HCT116 (cell line): ENCODE measurements at regions not wholly inside any gene's neighbourhood (a gene's known extent, or its start where the extent isn't known, plus 50 kb on each side); places are given as distances from the start of the nearest gene placed in this dataset.

ENCODE experiments used
- ATAC-seq: fragments of 200-7000 bp; cut with Tn5 transposase; 2 replicates; pipeline ENCODE4 v1.9.1; 2020; ENCODE audit warnings: mild to moderate bottlenecking, moderate library complexity
- BruUV-seq: library from RNA; stranded (reverse); fragments of 400-500 nt; replicated peaks from 2 replicates; lab custom pipeline; 2021; lab: Mats Ljungman, UMichigan
- CTCF ChIA-PET: fragments of 300-600 bp; sonication (Branson Sonifier 250); formaldehyde crosslinking; loops from one replicate; lab custom pipeline; 2021; ENCODE audit warnings: antibody characterized with exemption; lab: Charles Lee
- POLR2A ChIA-PET: fragments of 300-600, 350-600 bp; sonication (Branson Sonifier 250); formaldehyde crosslinking; loops from one replicate; lab custom pipeline; 2021; ENCODE audit warnings: antibody characterized with exemption; lab: Charles Lee
- RAD21 ChIA-PET, 2 experiments: fragments of 300-600 bp; sonication (Branson Sonifier 250); formaldehyde crosslinking; loops; one replicate each; lab custom pipeline; 2023; ENCODE audit warnings: low total read pairs in 2 of 2; ENCODE audit not compliant: uncharacterized antibody in 2 of 2, unreplicated experiment in 2 of 2, low non-redundant PET in 1 of 2; lab: Charles Lee
- DNase-seq: peaks from one replicate; pipeline ENCODE4 v3.0.0-alpha.2; 2010; ENCODE audit warnings: low read depth, low spot score
- H2AFZ ChIP-seq: fragments of 200-600 bp; shearing (Covaris generic), sonication (generic); 2 replicates; pipeline ENCODE4 v1.6.1; 2017; ENCODE audit warnings: low read depth, mixed run types, mixed read lengths, antibody characterized with exemption, low read length; ENCODE audit not compliant: poor library complexity, severe bottlenecking
- H3K27ac ChIP-seq: 2 replicates; pipeline ENCODE4 v1.5.1; 2012; ENCODE audit warnings: low read depth, low read length
- H3K27me3 ChIP-seq: fragments of 200-600 bp; sonication (generic); 2 replicates; pipeline ENCODE4 v1.6.1; 2016; ENCODE audit warnings: mixed run types, low read length, mixed read lengths; ENCODE audit not compliant: insufficient read depth
- H3K36me3 ChIP-seq, 2 experiments: fragments of 200-500 bp in 1 of 2; fragments of 200-600 bp in 1 of 2; sonication (Bioruptor generic) in 1 of 2; sonication (generic) in 1 of 2; 2 replicates each; pipeline versions ENCODE4 v1.5.1 to v1.6.1; 2014 to 2016; ENCODE audit warnings: low read length in 2 of 2, inconsistent platforms in 1 of 2, mixed read lengths in 1 of 2, mixed run types in 1 of 2; ENCODE audit not compliant: insufficient read depth in 2 of 2, control insufficient read depth in 1 of 2
- H3K4me1 ChIP-seq, 2 experiments: fragments of 200-600 bp in 1 of 2; sonication (generic) in 1 of 2; 2 replicates each; pipeline versions ENCODE4 v1.5.1 to v1.6.1; 2012 to 2017; ENCODE audit warnings: low read length in 2 of 2, inconsistent platforms in 1 of 2, mild to moderate bottlenecking in 1 of 2, mixed read lengths in 1 of 2, mixed run types in 1 of 2, moderate library complexity in 1 of 2; ENCODE audit not compliant: insufficient read depth in 2 of 2, control insufficient read depth in 1 of 2
- H3K4me2 ChIP-seq: fragments of 200-600 bp; sonication (generic); 2 replicates; pipeline ENCODE4 v1.6.1; 2017; ENCODE audit warnings: mixed run types, low read length, mixed read lengths
- H3K4me3 ChIP-seq, 2 experiments: fragments of 200-600 bp in 1 of 2; sonication (generic) in 1 of 2; replicated peaks in 1 of 2; 2 replicates each; pipeline ENCODE4 v1.5.1; 2011 to 2016; ENCODE audit warnings: low read length in 2 of 2, control low read depth in 1 of 2, low read depth in 1 of 2, mild to moderate bottlenecking in 1 of 2, mixed read lengths in 1 of 2, mixed run types in 1 of 2
- H3K79me2 ChIP-seq: fragments of 200-600 bp; sonication (generic); 2 replicates; pipeline ENCODE4 v1.6.1; 2017; ENCODE audit warnings: mild to moderate bottlenecking, mixed run types, low read length, moderate library complexity, mixed read lengths; ENCODE audit not compliant: insufficient read depth
- H3K9ac ChIP-seq: fragments of 200-600 bp; sonication (generic); 2 replicates; pipeline ENCODE4 v1.6.1; 2016; ENCODE audit warnings: low read length, mixed read lengths
- H3K9me2 ChIP-seq: fragments of 200-600 bp; sonication (generic), shearing (Covaris generic); 2 replicates; pipeline ENCODE4 v1.6.1; 2017; ENCODE audit warnings: mixed run types, mild to moderate bottlenecking, moderate library complexity; ENCODE audit not compliant: insufficient read depth
- H3K9me3 ChIP-seq, 2 experiments: fragments of 200-500 bp in 1 of 2; fragments of 200-600 bp in 1 of 2; sonication (Bioruptor generic) in 1 of 2; sonication (generic) in 1 of 2; 2 replicates each; pipeline ENCODE4 v1.6.1; 2014 to 2017; ENCODE audit warnings: low read length in 2 of 2, mixed read lengths in 2 of 2, inconsistent platforms in 1 of 2, low read depth in 1 of 2, mild to moderate bottlenecking in 1 of 2, mixed run types in 1 of 2, moderate library complexity in 1 of 2; ENCODE audit not compliant: control insufficient read depth in 1 of 2, insufficient read depth in 1 of 2
- H4K20me1 ChIP-seq: fragments of 200-600 bp; sonication (generic), shearing (Covaris generic); 2 replicates; pipeline ENCODE4 v1.6.1; 2017; ENCODE audit warnings: mixed run types, mild to moderate bottlenecking, moderate library complexity; ENCODE audit not compliant: insufficient read depth
- ATF3 ChIP-seq: IDR thresholded peaks from 2 replicates; pipeline ENCODE4 v1.6.1; 2012
- CTCF ChIP-seq, 3 experiments: fragments of 200-600 bp in 1 of 3; sonication (generic) in 1 of 3; IDR thresholded peaks in 2 of 3; conservative IDR thresholded peaks in 1 of 3; 2 replicates each; pipeline ENCODE4 v1.5.1; 2012 to 2017; ENCODE audit warnings: low read depth in 2 of 3, low read length in 2 of 3, antibody characterized with exemption in 1 of 3, borderline replicate concordance in 1 of 3, control low read depth in 1 of 3, mild to moderate bottlenecking in 1 of 3, mixed read lengths in 1 of 3, mixed run types in 1 of 3, moderate library complexity in 1 of 3; ENCODE audit not compliant: insufficient read depth in 1 of 3
- POLR2A ChIP-seq: IDR thresholded peaks from 2 replicates; pipeline ENCODE4 v1.7.0; 2011; ENCODE audit warnings: borderline replicate concordance; ENCODE audit not compliant: insufficient read depth, insufficient read length; ENCODE audit errors: extremely low read depth
- POLR2AphosphoS5 ChIP-seq: IDR thresholded peaks from 2 replicates; pipeline ENCODE4 v1.6.1; 2011; ENCODE audit warnings: mild to moderate bottlenecking, low read depth, low read length, moderate library complexity
- SP1 ChIP-seq: IDR thresholded peaks from 2 replicates; pipeline ENCODE4 v1.6.1; 2012; ENCODE audit warnings: low read depth
- intact Hi-C: fragments of 100-400 bp; cut with micrococcal nuclease; formaldehyde crosslinking; loops from 2 replicates; pipeline ENCODE4 v1.10.0; 2022

GRCh38 chr5:56700711-56701110 is 114.6 kb upstream of the MAP3K1 start (continued):
- TF ChIP-seq CTCF (IDR thresholded peaks at IDR 0.05 in 2 of 3, conservative IDR thresholded peaks at IDR 0.05 in 1 of 3; ENCODE audit: borderline replicate concordance in 1 of 3, insufficient read depth in 1 of 3, low read depth in 2 of 3, low read length in 2 of 3), result no peak
- TF ChIP-seq ATF3, result no peak
- no peak for TF ChIP-seq POLR2AphosphoS5
- TF ChIP-seq SP1, result no peak
- no peak for TF ChIP-seq POLR2A

GRCh38 chr5:56699538-56699937 is 115.8 kb upstream of the MAP3K1 start:
- no peak overlapping the region for H3K27ac ChIP-seq
- no peak overlapping the region for H3K9ac ChIP-seq
- no peaks in the 10 kb centered on the region for H3K79me2 ChIP-seq
- no peaks in the 10 kb centered on the region for H3K36me3 ChIP-seq
- no peaks in the 10 kb centered on the region for H4K20me1 ChIP-seq
- BruUV-seq, result no TSS peak
- CTCF ChIA-PET, result no interaction called here
- no peaks in the 10 kb centered on the region for H3K9me2 ChIP-seq
- intact Hi-C loops, result no loop called here
- POLR2A ChIA-PET, result no interaction called here
- DNase-seq, result no peak
- H3K9me3 ChIP-seq, result no peaks in the 10 kb centered on the region
- no peak for ATAC-seq
- TF ChIP-seq ATF3, result no peak
- no peak overlapping the region for H3K4me2 ChIP-seq
- RAD21 ChIA-PET, result no interaction called here
- H2AFZ ChIP-seq, result no peak overlapping the region
- H3K4me1 ChIP-seq, result no peaks in the 10 kb centered on the region
- no peak overlapping the region for H3K4me3 ChIP-seq
- H3K27me3 ChIP-seq, result peaks cover 6% of the 10 kb centered on the region; the same call in 1 of the 2 replicates
